Psoas muscle (tissue), 7 donors: ENCODE measurements at regions not wholly inside any gene's neighbourhood (a gene's known extent, or its start where the extent isn't known, plus 50 kb on each side); places are given as distances from the start of the nearest gene placed in this dataset.
A peak's percentile ranks its signal among the peaks of the same experiment; 100 is the strongest.
"Not testable (repeated sequence)": the region's sequence is repeated elsewhere in the genome, so short reads cannot be mapped to it uniquely, and the experiment has no call there.

Experiments
- ATAC-seq, 4 donors: fragments of 200-7000 bp; cut with Tn5 transposase; one replicate each; pipeline ENCODE4 v1.9.1; 2020; ENCODE audit warnings: moderate library complexity in 3 of 4, mild to moderate bottlenecking in 2 of 4
- DNase-seq, 2 donors: peaks; one replicate each; pipeline ENCODE4 v3.0.0-alpha.2; 2020
- H3K27ac ChIP-seq: fragments of 200-600 bp; one replicate; pipeline ENCODE4 v1.8.0; 2022
- H3K27me3 ChIP-seq, 3 donors: fragments of 200-600 bp in 1 of 3; one replicate each; pipeline versions ENCODE4 v1.6.1 to v1.8.0; 2013 to 2022; ENCODE audit warnings: low read length in 2 of 3, mild to moderate bottlenecking in 2 of 3, moderate library complexity in 1 of 3; ENCODE audit not compliant: insufficient read depth in 3 of 3
- H3K36me3 ChIP-seq, 2 donors: fragments of 200-600 bp in 1 of 2; one replicate each; pipeline versions ENCODE4 v1.6.1 to v1.8.0; 2013 to 2022; ENCODE audit warnings: low read depth in 1 of 2, mild to moderate bottlenecking in 1 of 2, moderate library complexity in 1 of 2; ENCODE audit not compliant: insufficient read depth in 1 of 2
- H3K4me1 ChIP-seq: fragments of 200-600 bp; one replicate; pipeline ENCODE4 v1.8.0; 2022
- H3K4me3 ChIP-seq: fragments of 200-600 bp; one replicate; pipeline ENCODE4 v1.8.0; 2022; ENCODE audit warnings: mild to moderate bottlenecking
- H3K9me3 ChIP-seq: fragments of 200-600 bp; one replicate; pipeline ENCODE4 v1.8.0; 2022
- WGBS, 3 donors: extraction: QIAGEN DNeasy Blood & Tissue Kit; methylation state at CpG; one replicate each; pipeline versions ENCODE4 v1.1.6 to v1.1.7; 2013; 5-methylcytosine and 5-hydroxymethylcytosine counted together
- intact Hi-C, 2 donors: fragments of 100-400 bp; cut with DNase I; formaldehyde crosslinking; loops; one replicate each; pipeline versions ENCODE4 v1.11.0 to v1.14.2; 2022
- donor health status: healthy with polysubstance abuse.
- donor health status: DM: no; HTN: no; CAD: no; lungs with moderate emphysema.
- donor health status: Bipolar disorder and iron deficiency.
- donor health status: healthy.
- donor health status: DM: yes; HTN: yes; CAD: no.
- donor health status: DM: no; HTN: no; CAD: no.
- donor health status: DM: yes; HTN: yes; CAD: no.

- H3K4me3 ChIP-seq, ATAC-seq, H3K4me1 ChIP-seq, H3K9me3 ChIP-seq, intact Hi-C loops, H3K27me3 ChIP-seq, H3K27ac ChIP-seq, H3K36me3 ChIP-seq, DNase-seq: not testable (repeated sequence)
- 68 to 75% (median 72%) methylated on average over 4 of the region's 4 CpGs for WGBS, 3 donors
Measured at GRCh38 chr9:40361018-40361417, 767.5 kb downstream of the FOXD4L6 start.

DNA sequence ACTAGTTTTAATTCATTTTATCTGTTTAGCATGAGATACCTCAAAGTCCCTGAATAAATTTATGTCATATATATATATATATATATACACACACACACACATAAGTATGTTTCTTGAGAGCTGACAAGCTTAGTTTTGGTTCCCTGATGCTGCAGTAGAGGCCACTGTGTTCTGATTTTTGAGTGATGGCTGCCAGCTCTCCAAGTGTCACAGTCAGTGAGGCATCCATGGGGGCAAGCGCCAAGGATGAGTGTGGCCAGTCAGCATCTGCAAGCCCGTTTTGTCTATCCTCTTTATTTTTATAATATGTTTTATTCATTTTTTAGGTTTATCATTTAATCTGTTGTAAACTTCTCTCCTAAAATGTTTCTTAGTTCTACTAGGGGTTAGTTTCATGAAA, 797.5 kb downstream of the FOXD4L6 start:
- H3K27me3 ChIP-seq, H3K36me3 ChIP-seq, H3K4me3 ChIP-seq, ATAC-seq, H3K9me3 ChIP-seq, H3K27ac ChIP-seq, intact Hi-C loops, H3K4me1 ChIP-seq: not testable (repeated sequence)
- 81 to 100% (median 86%) methylated on average over 1 to 2 of the region's 2 CpGs for WGBS, 3 donors
- DNase-seq, result peak in 1 of 2 donors; percentile 30

- H3K4me1 ChIP-seq, H3K9me3 ChIP-seq, H3K27me3 ChIP-seq, intact Hi-C loops, ATAC-seq, H3K36me3 ChIP-seq, H3K27ac ChIP-seq, DNase-seq, H3K4me3 ChIP-seq: not testable (repeated sequence)
- no CpG with 5 or more reads among the region's 8 CpGs for WGBS, 3 donors
Measured at GRCh38 chr9:40328907-40329306, 799.6 kb downstream of the FOXD4L6 start.

DNA sequence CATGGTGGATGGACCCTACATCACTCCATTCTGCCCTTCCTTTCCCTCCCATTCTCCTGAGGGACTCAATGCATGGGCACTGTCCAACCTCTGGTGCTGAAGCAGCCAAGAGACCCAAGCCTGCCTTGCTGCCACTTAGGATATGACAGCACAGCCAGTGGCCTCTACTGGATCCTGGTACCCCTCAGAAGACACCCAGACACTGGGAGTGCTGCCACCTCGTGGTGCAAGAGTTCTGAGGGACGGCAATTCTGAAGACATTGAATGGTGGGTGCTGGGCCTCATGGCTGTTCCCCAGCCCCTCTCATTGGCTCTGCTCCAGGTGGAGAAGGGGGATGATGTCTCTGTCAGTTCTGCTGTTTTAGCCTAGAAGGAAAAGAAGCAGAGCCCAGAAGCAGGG, 802.3 kb downstream of the FOXD4L6 start:
- H3K27me3 ChIP-seq, H3K4me1 ChIP-seq, H3K36me3 ChIP-seq, ATAC-seq, DNase-seq, H3K9me3 ChIP-seq, H3K4me3 ChIP-seq, H3K27ac ChIP-seq, intact Hi-C loops: not testable (repeated sequence)
- no CpG with 5 or more reads among the region's 2 CpGs for WGBS, 3 donors

DNA sequence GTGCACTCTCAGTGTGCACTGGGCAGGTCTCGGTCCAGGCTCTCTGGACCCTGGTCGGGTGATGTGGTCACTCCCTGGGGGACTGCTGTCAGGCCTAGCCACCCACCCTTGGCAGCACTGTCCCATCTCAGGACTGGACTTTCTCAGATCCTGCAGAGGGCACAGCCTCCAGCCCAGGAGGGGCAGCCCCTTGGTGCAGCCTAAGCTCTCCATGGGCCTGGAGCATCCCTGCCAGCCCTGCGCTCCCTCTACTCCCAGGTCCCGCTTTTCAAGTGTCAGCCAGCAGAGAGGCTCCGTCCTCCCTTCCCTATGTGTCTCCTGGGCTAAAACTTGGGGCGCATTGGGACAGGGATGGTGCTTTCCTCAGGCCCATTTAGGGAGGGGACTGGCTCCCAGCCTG, 805.8 kb downstream of the FOXD4L6 start:
- WGBS, 3 donors, result 81 to 94% (median 93%) methylated on average over 2 of the region's 6 CpGs
- not testable (repeated sequence) for ATAC-seq
- peak in 1 of 2 donors; percentile 32 for DNase-seq

DNA sequence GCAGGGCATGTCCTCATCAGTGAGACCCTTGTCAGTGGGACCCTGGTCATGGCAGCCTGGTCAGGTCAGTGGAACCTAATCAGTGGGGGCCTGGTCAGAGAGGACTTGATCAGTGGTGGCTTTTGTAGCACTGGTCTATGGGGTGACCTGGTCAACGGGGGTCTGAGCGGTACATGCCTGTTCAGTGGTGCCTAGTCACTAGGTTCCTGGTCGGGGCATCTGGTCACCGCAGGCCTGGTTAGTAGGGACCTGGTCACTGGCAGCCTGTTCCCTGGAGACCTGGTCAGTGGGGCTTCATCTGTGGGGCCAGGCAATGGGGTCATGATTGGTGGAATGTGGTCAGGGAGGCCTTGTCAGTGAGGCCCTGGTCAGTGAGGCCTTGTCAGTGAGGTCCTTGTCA, 806.6 kb downstream of the FOXD4L6 start:
- ATAC-seq, result not testable (repeated sequence)
- no CpG with 5 or more reads among the region's 4 CpGs for WGBS, 3 donors

More for the DNA sequence above, 805.8 kb downstream of the FOXD4L6 start:
- H3K9me3 ChIP-seq, H3K27ac ChIP-seq, H3K27me3 ChIP-seq, H3K4me3 ChIP-seq, H3K4me1 ChIP-seq, H3K36me3 ChIP-seq, intact Hi-C loops: not testable (repeated sequence)

GRCh38 chr9:40321204-40321603, 807.3 kb downstream of the FOXD4L6 start:
- intact Hi-C loops, H3K4me1 ChIP-seq, H3K27ac ChIP-seq, H3K27me3 ChIP-seq, ATAC-seq, DNase-seq, H3K4me3 ChIP-seq, H3K36me3 ChIP-seq, H3K9me3 ChIP-seq: not testable (repeated sequence)
- WGBS, 3 donors, result no CpG with 5 or more reads among the region's 2 CpGs

More for the DNA sequence above, 806.6 kb downstream of the FOXD4L6 start:
- H3K36me3 ChIP-seq, DNase-seq, H3K27me3 ChIP-seq, H3K27ac ChIP-seq, H3K9me3 ChIP-seq, intact Hi-C loops, H3K4me1 ChIP-seq, H3K4me3 ChIP-seq: not testable (repeated sequence)

- H3K27me3 ChIP-seq, H3K4me1 ChIP-seq, H3K9me3 ChIP-seq, H3K27ac ChIP-seq, intact Hi-C loops, DNase-seq, H3K4me3 ChIP-seq, ATAC-seq, H3K36me3 ChIP-seq: not testable (repeated sequence)
- no CpG with 5 or more reads among the region's 1 CpG for WGBS, 3 donors
Measured at GRCh38 chr9:40315215-40315614, 813.3 kb downstream of the FOXD4L6 start.

DNA sequence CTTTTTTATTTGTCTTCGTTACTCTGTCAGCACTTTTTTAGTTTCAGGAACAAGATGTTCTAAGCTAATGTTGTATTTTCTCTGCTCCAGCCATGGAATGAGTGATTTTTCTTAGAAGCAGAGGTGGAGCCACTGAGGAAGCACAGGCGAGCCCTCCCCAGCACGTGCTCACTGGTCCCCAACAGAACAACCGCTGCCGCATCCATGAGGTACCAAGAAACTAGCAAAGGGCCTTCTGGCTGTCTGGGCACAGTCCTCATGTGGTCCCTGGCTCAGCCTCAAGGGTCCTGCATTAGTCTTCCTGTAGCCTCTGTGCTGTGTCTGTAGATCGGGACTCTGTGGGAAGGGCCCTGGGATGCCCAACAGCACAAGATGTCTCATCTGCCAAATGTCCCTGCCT, 838.5 kb downstream of the FOXD4L6 start:
- H3K27me3 ChIP-seq, H3K4me3 ChIP-seq, H3K4me1 ChIP-seq, ATAC-seq, intact Hi-C loops, H3K9me3 ChIP-seq, H3K27ac ChIP-seq, H3K36me3 ChIP-seq: not testable (repeated sequence)
- peak in 1 of 2 donors; percentile 13 for DNase-seq
- 88 to 93% (median 92%) methylated on average over 4 of the region's 6 CpGs for WGBS, 3 donors
